HCT116 (cell line): ENCODE measurements at regions not wholly inside any gene's neighbourhood (a gene's known extent, or its start where the extent isn't known, plus 50 kb on each side); places are given as distances from the start of the nearest gene placed in this dataset.

Source experiments
- ATAC-seq: fragments of 200-7000 bp; cut with Tn5 transposase; 2 replicates; pipeline ENCODE4 v1.9.1; 2020; ENCODE audit warnings: mild to moderate bottlenecking, moderate library complexity
- BruUV-seq: library from RNA; stranded (reverse); fragments of 400-500 nt; replicated peaks from 2 replicates; lab custom pipeline; 2021; lab: Mats Ljungman, UMichigan
- CTCF ChIA-PET: fragments of 300-600 bp; sonication (Branson Sonifier 250); formaldehyde crosslinking; loops from one replicate; lab custom pipeline; 2021; ENCODE audit warnings: antibody characterized with exemption; lab: Charles Lee
- POLR2A ChIA-PET: fragments of 300-600, 350-600 bp; sonication (Branson Sonifier 250); formaldehyde crosslinking; loops from one replicate; lab custom pipeline; 2021; ENCODE audit warnings: antibody characterized with exemption; lab: Charles Lee
- RAD21 ChIA-PET, 2 experiments: fragments of 300-600 bp; sonication (Branson Sonifier 250); formaldehyde crosslinking; loops; one replicate each; lab custom pipeline; 2023; ENCODE audit warnings: low total read pairs in 2 of 2; ENCODE audit not compliant: uncharacterized antibody in 2 of 2, unreplicated experiment in 2 of 2, low non-redundant PET in 1 of 2; lab: Charles Lee
- DNase-seq: peaks from one replicate; pipeline ENCODE4 v3.0.0-alpha.2; 2010; ENCODE audit warnings: low read depth, low spot score
- H2AFZ ChIP-seq: fragments of 200-600 bp; shearing (Covaris generic), sonication (generic); 2 replicates; pipeline ENCODE4 v1.6.1; 2017; ENCODE audit warnings: low read depth, mixed run types, mixed read lengths, antibody characterized with exemption, low read length; ENCODE audit not compliant: poor library complexity, severe bottlenecking
- H3K27ac ChIP-seq: 2 replicates; pipeline ENCODE4 v1.5.1; 2012; ENCODE audit warnings: low read depth, low read length
- H3K27me3 ChIP-seq: fragments of 200-600 bp; sonication (generic); 2 replicates; pipeline ENCODE4 v1.6.1; 2016; ENCODE audit warnings: mixed run types, low read length, mixed read lengths; ENCODE audit not compliant: insufficient read depth
- H3K36me3 ChIP-seq, 2 experiments: fragments of 200-500 bp in 1 of 2; fragments of 200-600 bp in 1 of 2; sonication (Bioruptor generic) in 1 of 2; sonication (generic) in 1 of 2; 2 replicates each; pipeline versions ENCODE4 v1.5.1 to v1.6.1; 2014 to 2016; ENCODE audit warnings: low read length in 2 of 2, inconsistent platforms in 1 of 2, mixed read lengths in 1 of 2, mixed run types in 1 of 2; ENCODE audit not compliant: insufficient read depth in 2 of 2, control insufficient read depth in 1 of 2
- H3K4me1 ChIP-seq, 2 experiments: fragments of 200-600 bp in 1 of 2; sonication (generic) in 1 of 2; 2 replicates each; pipeline versions ENCODE4 v1.5.1 to v1.6.1; 2012 to 2017; ENCODE audit warnings: low read length in 2 of 2, inconsistent platforms in 1 of 2, mild to moderate bottlenecking in 1 of 2, mixed read lengths in 1 of 2, mixed run types in 1 of 2, moderate library complexity in 1 of 2; ENCODE audit not compliant: insufficient read depth in 2 of 2, control insufficient read depth in 1 of 2
- H3K4me2 ChIP-seq: fragments of 200-600 bp; sonication (generic); 2 replicates; pipeline ENCODE4 v1.6.1; 2017; ENCODE audit warnings: mixed run types, low read length, mixed read lengths
- H3K4me3 ChIP-seq, 2 experiments: fragments of 200-600 bp in 1 of 2; sonication (generic) in 1 of 2; replicated peaks in 1 of 2; 2 replicates each; pipeline ENCODE4 v1.5.1; 2011 to 2016; ENCODE audit warnings: low read length in 2 of 2, control low read depth in 1 of 2, low read depth in 1 of 2, mild to moderate bottlenecking in 1 of 2, mixed read lengths in 1 of 2, mixed run types in 1 of 2
- H3K79me2 ChIP-seq: fragments of 200-600 bp; sonication (generic); 2 replicates; pipeline ENCODE4 v1.6.1; 2017; ENCODE audit warnings: mild to moderate bottlenecking, mixed run types, low read length, moderate library complexity, mixed read lengths; ENCODE audit not compliant: insufficient read depth
- H3K9ac ChIP-seq: fragments of 200-600 bp; sonication (generic); 2 replicates; pipeline ENCODE4 v1.6.1; 2016; ENCODE audit warnings: low read length, mixed read lengths
- H3K9me2 ChIP-seq: fragments of 200-600 bp; sonication (generic), shearing (Covaris generic); 2 replicates; pipeline ENCODE4 v1.6.1; 2017; ENCODE audit warnings: mixed run types, mild to moderate bottlenecking, moderate library complexity; ENCODE audit not compliant: insufficient read depth
- H3K9me3 ChIP-seq, 2 experiments: fragments of 200-500 bp in 1 of 2; fragments of 200-600 bp in 1 of 2; sonication (Bioruptor generic) in 1 of 2; sonication (generic) in 1 of 2; 2 replicates each; pipeline ENCODE4 v1.6.1; 2014 to 2017; ENCODE audit warnings: low read length in 2 of 2, mixed read lengths in 2 of 2, inconsistent platforms in 1 of 2, low read depth in 1 of 2, mild to moderate bottlenecking in 1 of 2, mixed run types in 1 of 2, moderate library complexity in 1 of 2; ENCODE audit not compliant: control insufficient read depth in 1 of 2, insufficient read depth in 1 of 2
- H4K20me1 ChIP-seq: fragments of 200-600 bp; sonication (generic), shearing (Covaris generic); 2 replicates; pipeline ENCODE4 v1.6.1; 2017; ENCODE audit warnings: mixed run types, mild to moderate bottlenecking, moderate library complexity; ENCODE audit not compliant: insufficient read depth
- ATF3 ChIP-seq: IDR thresholded peaks from 2 replicates; pipeline ENCODE4 v1.6.1; 2012
- EGR1 ChIP-seq: IDR thresholded peaks from 2 replicates; pipeline ENCODE4 v1.6.1; 2012; ENCODE audit warnings: low read depth
- ELF1 ChIP-seq: IDR thresholded peaks from 2 replicates; pipeline ENCODE4 v1.6.1; 2012; ENCODE audit warnings: low read depth, borderline replicate concordance
- EZH2phosphoT487 ChIP-seq: fragments of 200-600 bp; IDR thresholded peaks from 2 replicates; pipeline ENCODE4 v1.6.1; 2018; ENCODE audit warnings: antibody characterized with exemption, borderline replicate concordance
- FOSL1 ChIP-seq: IDR thresholded peaks from 2 replicates; pipeline ENCODE4 v1.6.1; 2012; ENCODE audit warnings: low read depth
- JUND ChIP-seq: IDR thresholded peaks from 2 replicates; pipeline ENCODE4 v1.6.1; 2012
- MAX ChIP-seq: IDR thresholded peaks from 2 replicates; pipeline ENCODE4 v1.6.1; 2012
- POLR2AphosphoS5 ChIP-seq: IDR thresholded peaks from 2 replicates; pipeline ENCODE4 v1.6.1; 2011; ENCODE audit warnings: mild to moderate bottlenecking, low read depth, low read length, moderate library complexity
- RAD21 ChIP-seq: IDR thresholded peaks from 2 replicates; pipeline ENCODE4 v1.6.1; 2012; ENCODE audit warnings: low read depth, mild to moderate bottlenecking
- SIN3A ChIP-seq: IDR thresholded peaks from 2 replicates; pipeline ENCODE4 v1.6.1; 2012; ENCODE audit warnings: low read depth
- ZBTB33 ChIP-seq: IDR thresholded peaks from 2 replicates; pipeline ENCODE4 v1.6.1; 2011; ENCODE audit warnings: mild to moderate bottlenecking, low read length, moderate library complexity; ENCODE audit not compliant: insufficient replicate concordance; ENCODE audit errors: extremely low read depth
- ZNF274 ChIP-seq: fragments of 200-500 bp; sonication (Bioruptor generic); IDR thresholded peaks from 2 replicates; pipeline ENCODE4 v1.6.1; 2014; ENCODE audit warnings: mild to moderate bottlenecking, low read depth, low read length, inconsistent platforms
- intact Hi-C: fragments of 100-400 bp; cut with micrococcal nuclease; formaldehyde crosslinking; loops from 2 replicates; pipeline ENCODE4 v1.10.0; 2022

- Histone ChIP-seq H3K9ac (no peak overlapping the region), H3K4me1 (no peaks in the 10 kb centered on the region), H3K79me2 (no peaks in the 10 kb centered on the region), H3K36me3 (no peaks in the 10 kb centered on the region), H2AFZ (peak overlapping the region; percentile 14), H4K20me1 (no peaks in the 10 kb centered on the region), H3K9me3 (no peaks in the 10 kb centered on the region), H3K27ac (no peak overlapping the region), H3K9me2 (no peaks in the 10 kb centered on the region), H3K4me3 (no peak overlapping the region), H3K27me3 (no peaks in the 10 kb centered on the region), H3K4me2 (no peak overlapping the region)
- RAD21 ChIA-PET = no interaction called here
- POLR2A ChIA-PET = no interaction called here
- intact Hi-C loops = no loop called here
- no peak for ATAC-seq
- BruUV-seq = no TSS peak
- TF ChIP-seq RAD21 (no peak), ZBTB33 (no peak)
- no peak for DNase-seq
- CTCF ChIA-PET = no interaction called here
These were observed 1637.8 kb downstream of the PLA2G4A start for GRCh38 chr1:188466539-188466938.

GRCh38 chr1:188476606-188477005 is 1647.9 kb downstream of the PLA2G4A start:
- no peak overlapping the region for H3K27ac ChIP-seq
- CTCF ChIA-PET = no interaction called here
- H3K79me2 ChIP-seq = no peaks in the 10 kb centered on the region
- H3K36me3 ChIP-seq = no peaks in the 10 kb centered on the region
- no peaks in the 10 kb centered on the region for H3K9me3 ChIP-seq
- intact Hi-C loops = no loop called here
- TF ChIP-seq ZNF274 (no peak), ATF3 (no peak), JUND (no peak), SIN3A (no peak), ZBTB33 (no peak), EGR1 (no peak), MAX (no peak), POLR2AphosphoS5 (no peak), FOSL1 (no peak), RAD21 (no peak), ELF1 (no peak), EZH2phosphoT487 (no peak)
- TF ChIP-seq, all 23 proteins: peak for 0
- Histone ChIP-seq H2AFZ (no peak overlapping the region), H3K9me2 (no peaks in the 10 kb centered on the region), H3K4me1 (no peaks in the 10 kb centered on the region), H3K4me2 (no peak overlapping the region), H3K27me3 (no peaks in the 10 kb centered on the region), H4K20me1 (no peaks in the 10 kb centered on the region), H3K9ac (no peak overlapping the region), H3K4me3 (no peak overlapping the region)
- ChIA-PET POLR2A (no interaction called here), RAD21 (no interaction called here)
- BruUV-seq = no TSS peak
- DNase-seq (no peak), ATAC-seq (no peak)
